Fibroblast of lung (primary cell): ENCODE measurements at regions not wholly inside any gene's neighbourhood (a gene's known extent, or its start where the extent isn't known, plus 50 kb on each side); places are given as distances from the start of the nearest gene placed in this dataset.
A peak's percentile ranks its signal among the peaks of the same experiment; 100 is the strongest.

Source experiments
- DNase-seq, 2 donors: peaks; one replicate each; pipeline versions ENCODE4 v3.0.0 to v3.0.0-alpha.2; 2010; ENCODE audit warnings: low read depth in 2 of 2
- H2AFZ ChIP-seq: 2 replicates; pipeline ENCODE4 v1.5.1; 2012; ENCODE audit warnings: low read length, control low read depth, inconsistent platforms
- H3K27ac ChIP-seq: 2 replicates; pipeline ENCODE4 v1.5.1; 2011; ENCODE audit warnings: low read length, control low read depth; ENCODE audit not compliant: insufficient read depth
- H3K27me3 ChIP-seq: 2 replicates; pipeline ENCODE4 v1.5.1; 2011; ENCODE audit warnings: mild to moderate bottlenecking, low read length; ENCODE audit not compliant: control insufficient read depth, insufficient read depth
- H3K36me3 ChIP-seq: 2 replicates; pipeline ENCODE4 v1.5.1; 2011; ENCODE audit warnings: low read length; ENCODE audit not compliant: control insufficient read depth, insufficient read depth
- H3K4me1 ChIP-seq: 2 replicates; pipeline ENCODE4 v1.5.1; 2011; ENCODE audit warnings: low read length; ENCODE audit not compliant: control insufficient read depth, insufficient read depth; ENCODE audit errors: extremely low read depth
- H3K4me2 ChIP-seq: 2 replicates; pipeline ENCODE4 v1.5.1; 2011; ENCODE audit warnings: low read length, control low read depth; ENCODE audit not compliant: insufficient read depth; ENCODE audit errors: extremely low read depth
- H3K4me3 ChIP-seq, 4 experiments: fragments of 200-600 bp in 1 of 4; sonication (generic) in 1 of 4; replicated peaks in 1 of 4; 2 replicates each; pipeline ENCODE4 v1.5.1; 2011 to 2016; ENCODE audit warnings: low read length in 4 of 4, low read depth in 3 of 4, mild to moderate bottlenecking in 3 of 4, control low read depth in 2 of 4, inconsistent platforms in 1 of 4, mixed read lengths in 1 of 4; ENCODE audit not compliant: insufficient read depth in 1 of 4; ENCODE audit errors: control extremely low read depth in 1 of 4
- H3K79me2 ChIP-seq: 2 replicates; pipeline ENCODE4 v1.5.1; 2012; ENCODE audit warnings: mild to moderate bottlenecking, low read length, inconsistent platforms; ENCODE audit not compliant: control insufficient read depth, insufficient read depth
- H3K9ac ChIP-seq: 2 replicates; pipeline ENCODE4 v1.5.1; 2011; ENCODE audit warnings: mild to moderate bottlenecking, low read length, control low read depth; ENCODE audit not compliant: insufficient read depth
- H3K9me3 ChIP-seq: 2 replicates; pipeline ENCODE4 v1.5.1; 2012; ENCODE audit warnings: low read depth, low read length; ENCODE audit not compliant: control insufficient read depth, insufficient read depth
- H4K20me1 ChIP-seq: 2 replicates; pipeline ENCODE4 v1.5.1; 2011; ENCODE audit warnings: low read length; ENCODE audit not compliant: control insufficient read depth, insufficient read depth; ENCODE audit errors: extremely low read depth
- CTCF ChIP-seq, 2 donors: IDR thresholded peaks in 1 of 2; conservative IDR thresholded peaks in 1 of 2; 1 replicate in 1 of 2; 2 replicates in 1 of 2; pipeline ENCODE4 v1.5.1; 2011 to 2012; ENCODE audit warnings: low read length in 2 of 2, control low read depth in 1 of 2, inconsistent platforms in 1 of 2, low read depth in 1 of 2, mild to moderate bottlenecking in 1 of 2
- EZH2 ChIP-seq: IDR thresholded peaks from 2 replicates; pipeline ENCODE4 v1.5.1; 2012; ENCODE audit warnings: low read length, control low read depth, mild to moderate bottlenecking; ENCODE audit errors: missing control alignments

GRCh38 chr2:122105171-122105876 lies 349.9 kb downstream of the TSN start:
- Histone ChIP-seq H3K9me3 (no peaks in the 10 kb centered on the region), H3K36me3 (no peaks in the 10 kb centered on the region), H3K4me1 (no peaks in the 10 kb centered on the region), H3K79me2 (no peaks in the 10 kb centered on the region), H3K9ac (no peak overlapping the region), H4K20me1 (no peaks in the 10 kb centered on the region), H3K4me2 (no peak overlapping the region), H2AFZ (no peak overlapping the region), H3K4me3 (no peak overlapping the region), H3K27ac (no peak overlapping the region), H3K27me3 (no peaks in the 10 kb centered on the region)
- TF ChIP-seq CTCF (conservative IDR thresholded peaks at IDR 0.05 in 1 of 2, IDR thresholded peaks at IDR 0.05 in 1 of 2; ENCODE audit: low read depth in 1 of 2, low read length in 2 of 2): no peak
- TF ChIP-seq EZH2: no peak
- no peak for DNase-seq

- Histone ChIP-seq H3K9ac (no peak overlapping the region), H3K9me3 (no peaks in the 10 kb centered on the region), H3K79me2 (no peaks in the 10 kb centered on the region), H2AFZ (no peak overlapping the region), H3K4me3 (no peak overlapping the region), H3K27me3 (no peaks in the 10 kb centered on the region), H3K36me3 (no peaks in the 10 kb centered on the region), H3K4me1 (no peaks in the 10 kb centered on the region), H4K20me1 (no peaks in the 10 kb centered on the region), H3K4me2 (no peak overlapping the region), H3K27ac (no peak overlapping the region)
- DNase-seq: peak in 1 of 2 donors; percentile 28
- TF ChIP-seq EZH2 (no peak), CTCF (conservative IDR thresholded peaks at IDR 0.05 in 1 of 2, IDR thresholded peaks at IDR 0.05 in 1 of 2; ENCODE audit: low read depth in 1 of 2, low read length in 2 of 2) (no peak)
These were observed 350.4 kb downstream of the TSN start for GRCh38 chr2:122105877-122106206.

GRCh38 chr2:122108186-122108585 lies 352.7 kb downstream of the TSN start:
- no peak overlapping the region for H3K4me2 ChIP-seq
- H3K27me3 ChIP-seq: no peaks in the 10 kb centered on the region
- H3K27ac ChIP-seq: no peak overlapping the region
- no peaks in the 10 kb centered on the region for H3K79me2 ChIP-seq
- TF ChIP-seq EZH2 (no peak), CTCF (conservative IDR thresholded peaks at IDR 0.05 in 1 of 2, IDR thresholded peaks at IDR 0.05 in 1 of 2; ENCODE audit: low read depth in 1 of 2, low read length in 2 of 2) (no peak)
- H3K9ac ChIP-seq: no peak overlapping the region
- no peaks in the 10 kb centered on the region for H3K36me3 ChIP-seq
- H3K4me3 ChIP-seq: no peak overlapping the region
- no peak overlapping the region for H2AFZ ChIP-seq
- no peaks in the 10 kb centered on the region for H3K9me3 ChIP-seq
- no peaks in the 10 kb centered on the region for H3K4me1 ChIP-seq
- no peaks in the 10 kb centered on the region for H4K20me1 ChIP-seq
- no peak for DNase-seq
